Thymus (tissue), 11 donors: ENCODE measurements at regions not wholly inside any gene's neighbourhood (a gene's known extent, or its start where the extent isn't known, plus 50 kb on each side); places are given as distances from the start of the nearest gene placed in this dataset.
A peak's percentile ranks its signal among the peaks of the same experiment; 100 is the strongest.

ENCODE experiments used
- DNase-seq, 9 donors: peaks; one replicate each; pipeline ENCODE4 v3.0.0-alpha.2; 2013; ENCODE audit warnings: low spot score in 9 of 9, low read depth in 6 of 9, missing footprints in 1 of 9
- H3K27ac ChIP-seq, 2 donors: one replicate each; pipeline ENCODE4 v1.5.1; 2013; ENCODE audit warnings: control low read depth in 1 of 2, low read depth in 1 of 2, low read length in 1 of 2, mild to moderate bottlenecking in 1 of 2, moderate library complexity in 1 of 2
- H3K27me3 ChIP-seq, 2 donors: one replicate each; pipeline ENCODE4 v1.5.1; 2013; ENCODE audit warnings: low read length in 1 of 2; ENCODE audit not compliant: control insufficient read depth in 2 of 2, insufficient read depth in 1 of 2
- H3K36me3 ChIP-seq, 2 donors: one replicate each; pipeline ENCODE4 v1.5.1; 2013; ENCODE audit warnings: low read length in 1 of 2, mild to moderate bottlenecking in 1 of 2, moderate library complexity in 1 of 2; ENCODE audit not compliant: control insufficient read depth in 2 of 2, insufficient read depth in 2 of 2
- H3K4me1 ChIP-seq, 2 donors: one replicate each; pipeline ENCODE4 v1.5.1; 2013; ENCODE audit warnings: low read length in 2 of 2; ENCODE audit not compliant: control insufficient read depth in 2 of 2, insufficient read depth in 2 of 2
- H3K4me3 ChIP-seq, 2 donors: one replicate each; pipeline ENCODE4 v1.5.1; 2013; ENCODE audit warnings: low read length in 2 of 2, control low read depth in 1 of 2, mild to moderate bottlenecking in 1 of 2
- H3K9me3 ChIP-seq, 2 donors: one replicate each; pipeline ENCODE4 v1.5.1; 2013; ENCODE audit warnings: low read length in 1 of 2, mild to moderate bottlenecking in 1 of 2; ENCODE audit not compliant: control insufficient read depth in 2 of 2, insufficient read depth in 1 of 2
- WGBS: extraction: QIAGEN DNeasy Blood & Tissue Kit; methylation state at CpG from one replicate; pipeline ENCODE4 v1.1.7; 2013; 5-methylcytosine and 5-hydroxymethylcytosine counted together
- donor health status: healthy.

- H3K4me1 ChIP-seq: no peaks in the 10 kb centered on the region
- DNase-seq: no peak
- no peaks in the 10 kb centered on the region for H3K36me3 ChIP-seq
- no peaks in the 10 kb centered on the region for H3K27me3 ChIP-seq
- 93% methylated on average over 1 of the region's 1 CpG for WGBS
- H3K27ac ChIP-seq: no peak overlapping the region
- no peaks in the 10 kb centered on the region for H3K9me3 ChIP-seq
- H3K4me3 ChIP-seq: no peak overlapping the region
These were observed 126.3 kb upstream of the OSR1 start for GRCh38 chr2:19484736-19485135.

- Histone ChIP-seq H3K36me3 (no peaks in the 10 kb centered on the region), H3K4me1 (no peaks in the 10 kb centered on the region), H3K27ac (no peak overlapping the region), H3K4me3 (no peak overlapping the region), H3K9me3 (no peaks in the 10 kb centered on the region), H3K27me3 (peaks cover 0 to 2% of the 10 kb centered on the region in 2 donors)
- no peak for DNase-seq
- 88% methylated on average over 5 of the region's 5 CpGs for WGBS
These were observed 122.2 kb upstream of the OSR1 start for GRCh38 chr2:19480673-19481072.

- H3K4me3 ChIP-seq: no peak overlapping the region
- no peak for DNase-seq
- peaks cover 0 to 2% of the 10 kb centered on the region in 2 donors for H3K27me3 ChIP-seq
- H3K27ac ChIP-seq: no peak overlapping the region
- 96% methylated on average over 1 of the region's 1 CpG for WGBS
- no peaks in the 10 kb centered on the region for H3K4me1 ChIP-seq
- H3K36me3 ChIP-seq: no peaks in the 10 kb centered on the region
- no peaks in the 10 kb centered on the region for H3K9me3 ChIP-seq
These were observed 121.2 kb upstream of the OSR1 start for GRCh38 chr2:19479666-19480065.

GRCh38 chr2:19478409-19478808, 120.0 kb upstream of the OSR1 start:
- H3K27me3 ChIP-seq: peaks cover 0 to 3% of the 10 kb centered on the region in 2 donors
- H3K4me3 ChIP-seq: no peak overlapping the region
- H3K4me1 ChIP-seq: no peaks in the 10 kb centered on the region
- no peaks in the 10 kb centered on the region for H3K36me3 ChIP-seq
- WGBS: 96% methylated on average over 1 of the region's 1 CpG
- no peak for DNase-seq
- no peaks in the 10 kb centered on the region for H3K9me3 ChIP-seq
- no peak overlapping the region for H3K27ac ChIP-seq

- Histone ChIP-seq H3K36me3 (no peaks in the 10 kb centered on the region), H3K27ac (no peak overlapping the region), H3K4me3 (no peak overlapping the region), H3K9me3 (no peaks in the 10 kb centered on the region), H3K27me3 (peaks cover 0 to 14% of the 10 kb centered on the region in 2 donors), H3K4me1 (no peaks in the 10 kb centered on the region)
- 93% methylated on average over 2 of the region's 2 CpGs for WGBS
- DNase-seq: no peak
These were observed 117.9 kb upstream of the OSR1 start for GRCh38 chr2:19476327-19476726.

GRCh38 chr2:19474128-19474527, 115.7 kb upstream of the OSR1 start:
- Histone ChIP-seq H3K27ac (no peak overlapping the region), H3K9me3 (no peaks in the 10 kb centered on the region), H3K36me3 (no peaks in the 10 kb centered on the region), H3K4me1 (no peaks in the 10 kb centered on the region), H3K27me3 (peaks cover 2 to 18% of the 10 kb centered on the region in 2 donors), H3K4me3 (no peak overlapping the region)
- peak; percentile 12 to 86 (median 55) for DNase-seq
- WGBS: 4% methylated on average over 8 of the region's 8 CpGs

- WGBS: 68% methylated on average over 6 of the region's 6 CpGs
These were observed 114.9 kb upstream of the OSR1 start for GRCh38 chr2:19473350-19473749.

GRCh38 chr2:19472391-19472978, 114.1 kb upstream of the OSR1 start:
- 82% methylated on average over 4 of the region's 4 CpGs for WGBS
- Histone ChIP-seq H3K4me1 (no peaks in the 10 kb centered on the region), H3K27ac (no peak overlapping the region), H3K4me3 (no peak overlapping the region), H3K36me3 (no peaks in the 10 kb centered on the region), H3K9me3 (no peaks in the 10 kb centered on the region), H3K27me3 (peaks cover 2 to 18% of the 10 kb centered on the region in 2 donors)
- DNase-seq: no peak

More at GRCh38 chr2:19473350-19473749, 114.9 kb upstream of the OSR1 start:
- Histone ChIP-seq H3K4me3 (no peak overlapping the region), H3K36me3 (no peaks in the 10 kb centered on the region), H3K27ac (no peak overlapping the region), H3K9me3 (no peaks in the 10 kb centered on the region), H3K4me1 (no peaks in the 10 kb centered on the region), H3K27me3 (peaks cover 2 to 18% of the 10 kb centered on the region in 2 donors)
- no peak for DNase-seq

GRCh38 chr2:19471491-19471890, 113.1 kb upstream of the OSR1 start:
- peaks cover 2 to 16% of the 10 kb centered on the region in 2 donors for H3K27me3 ChIP-seq
- no peak overlapping the region for H3K4me3 ChIP-seq
- WGBS: 95% methylated on average over 4 of the region's 4 CpGs
- H3K9me3 ChIP-seq: no peaks in the 10 kb centered on the region
- no peak overlapping the region for H3K27ac ChIP-seq
- H3K36me3 ChIP-seq: no peaks in the 10 kb centered on the region
- no peaks in the 10 kb centered on the region for H3K4me1 ChIP-seq
- no peak for DNase-seq
